Lower leg skin (tissue), 3 donors: ENCODE measurements at regions not wholly inside any gene's neighbourhood (a gene's known extent, or its start where the extent isn't known, plus 50 kb on each side); places are given as distances from the start of the nearest gene placed in this dataset.

Experiments used
- DNase-seq, 2 donors: peaks; one replicate each; pipeline ENCODE4 v3.0.0-alpha.2; 2019; ENCODE audit warnings: low spot score in 2 of 2
- H3K4me3 ChIP-seq: fragments of 200-600 bp; sonication (generic); 2 replicates; pipeline ENCODE4 v1.5.1; 2017; ENCODE audit warnings: mild to moderate bottlenecking, low read depth; ENCODE audit not compliant: poor library complexity, severe bottlenecking
- POLR2A ChIP-seq, 2 donors: fragments of 450-650 bp; IDR thresholded peaks; one replicate each; pipeline ENCODE4 v1.6.1; 2016 to 2017; ENCODE audit warnings: antibody characterized with exemption in 2 of 2, mild to moderate bottlenecking in 1 of 2, moderate library complexity in 1 of 2
- WGBS, 2 donors: methylation state at CpG; one replicate each; pipeline ENCODE4 v1.1.5; 2018; 5-methylcytosine and 5-hydroxymethylcytosine counted together
- intact Hi-C: fragments of 100-400 bp; cut with DNase I; formaldehyde crosslinking; loops from one replicate; pipeline ENCODE4 v1.15.0; 2023; ENCODE audit warnings: low total_unique reads

- intact Hi-C loops: no loop called here
- H3K4me3 ChIP-seq: no peak overlapping the region
- no peak for TF ChIP-seq POLR2A (IDR thresholded peaks at IDR 0.05)
- WGBS, 2 donors: 73 to 90% methylated on average over 7 to 17 of the region's 17 CpGs
- DNase-seq: no peak
Observed at GRCh38 chrX:69215161-69215875, 50.1 kb upstream of the PJA1 start.
